ENCODE measurements at regions not wholly inside any gene's neighbourhood (a gene's known extent, or its start where the extent isn't known, plus 50 kb on each side); places are given as distances from the start of the nearest gene placed in this dataset.

- no peak for DNase-seq (ENCODE audit: low read depth in 2 of 2)
Observed at GRCh38 chr2:103268841-103269498, 507.1 kb downstream of the TMEM182 start.

DNA sequence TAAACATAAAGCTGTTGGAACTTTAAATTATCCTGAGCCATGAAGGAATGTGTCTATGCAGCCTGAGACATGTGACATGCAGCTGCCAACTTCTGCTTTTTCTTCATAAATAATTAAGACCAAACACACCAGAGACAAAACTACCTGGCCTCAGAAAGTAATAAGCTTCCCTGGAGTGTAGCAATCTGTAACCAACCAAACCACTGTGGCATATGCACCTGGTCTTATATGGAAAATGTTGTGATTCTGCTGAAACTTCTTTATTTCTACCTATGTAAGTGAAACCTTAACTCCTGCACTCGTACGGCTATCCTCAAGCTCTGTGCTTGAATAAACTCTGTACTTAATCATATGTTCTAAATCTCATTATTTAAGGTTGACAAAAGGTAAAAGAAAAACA is 515.0 kb downstream of the TMEM182 start:
- DNase-seq (ENCODE audit: low read depth in 2 of 2) = no peak

DNA sequence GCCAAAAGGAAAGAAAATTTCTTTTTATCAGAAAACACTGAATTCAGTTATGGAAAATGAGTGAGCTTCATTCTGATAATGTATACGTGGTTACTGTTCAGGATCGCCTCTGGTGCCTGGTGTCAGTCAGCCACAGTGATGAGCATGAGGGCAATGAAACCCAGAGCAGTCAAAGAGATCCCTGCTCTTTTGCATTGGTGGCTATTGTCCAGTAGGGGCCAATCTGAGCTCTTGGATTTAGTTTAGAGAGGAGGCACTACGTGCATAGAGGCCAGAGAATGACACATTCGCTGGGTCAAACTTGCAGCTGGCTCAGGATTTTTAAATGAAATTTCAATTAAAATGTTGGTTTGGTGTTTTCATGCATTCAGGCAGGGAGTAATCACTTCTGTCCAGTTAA is 522.9 kb downstream of the TMEM182 start:
- no peak for DNase-seq (ENCODE audit: low read depth in 2 of 2)

- no peak for DNase-seq (ENCODE audit: low read depth in 2 of 2)
Observed at GRCh38 chr2:103285354-103285753, 523.5 kb downstream of the TMEM182 start.

- DNase-seq (ENCODE audit: low read depth in 2 of 2) = no peak
Observed at GRCh38 chr2:103287746-103288145, 525.9 kb downstream of the TMEM182 start.

- no peak for DNase-seq (ENCODE audit: low read depth in 2 of 2)
Observed at GRCh38 chr2:103288696-103289095, 526.9 kb downstream of the TMEM182 start.

DNA sequence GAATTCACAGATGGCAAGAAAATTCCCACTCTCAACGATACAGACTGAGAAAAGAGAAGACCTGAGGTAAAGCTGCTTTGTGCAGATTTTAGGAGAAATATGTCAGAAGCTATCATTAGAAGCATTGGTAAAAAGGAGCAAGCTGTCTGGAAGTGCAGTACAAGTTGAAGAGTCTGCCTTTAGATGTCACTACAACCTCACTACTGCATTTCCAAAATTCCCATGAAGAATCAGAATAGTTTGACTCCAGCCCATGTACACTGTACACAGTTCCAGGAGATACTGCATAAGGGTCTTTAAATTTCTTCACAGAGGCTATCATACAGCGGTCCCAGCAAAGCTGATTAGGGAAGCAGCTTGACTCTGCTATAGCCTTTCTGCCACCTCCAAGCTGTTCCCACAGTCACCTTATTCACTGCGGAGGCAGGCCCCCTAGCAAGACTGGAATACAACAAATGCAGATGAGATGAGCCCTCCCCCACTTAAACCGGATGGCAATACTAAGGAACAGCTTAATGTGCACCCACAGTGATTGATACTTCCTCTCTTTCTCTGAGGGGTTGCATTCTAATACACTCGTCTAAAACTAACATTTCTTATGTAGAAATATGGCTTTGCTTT is 527.4 kb downstream of the TMEM182 start:
- no peak for DNase-seq (ENCODE audit: low read depth in 2 of 2)

GRCh38 chr2:103292573-103292972 is 530.7 kb downstream of the TMEM182 start:
- DNase-seq (ENCODE audit: low read depth in 2 of 2) = no peak

GRCh38 chr2:103293067-103293741 is 531.4 kb downstream of the TMEM182 start:
- no peak for DNase-seq (ENCODE audit: low read depth in 2 of 2)

GRCh38 chr2:103293742-103294077 is 531.9 kb downstream of the TMEM182 start:
- no peak for DNase-seq (ENCODE audit: low read depth in 2 of 2)

- DNase-seq (ENCODE audit: low read depth in 2 of 2) = no peak
Observed at GRCh38 chr2:103294420-103294819, 532.6 kb downstream of the TMEM182 start.

GRCh38 chr2:103295591-103295990 is 533.8 kb downstream of the TMEM182 start:
- DNase-seq (ENCODE audit: low read depth in 2 of 2) = no peak

- DNase-seq (ENCODE audit: low read depth in 2 of 2) = no peak
Observed at GRCh38 chr2:103324671-103325070, 562.8 kb downstream of the TMEM182 start.

- no peak for DNase-seq (ENCODE audit: low read depth in 2 of 2)
Observed at GRCh38 chr2:103327386-103327785, 565.6 kb downstream of the TMEM182 start.

- DNase-seq (ENCODE audit: low read depth in 2 of 2) = no peak
Observed at GRCh38 chr2:103327966-103328365, 566.1 kb downstream of the TMEM182 start.

DNA sequence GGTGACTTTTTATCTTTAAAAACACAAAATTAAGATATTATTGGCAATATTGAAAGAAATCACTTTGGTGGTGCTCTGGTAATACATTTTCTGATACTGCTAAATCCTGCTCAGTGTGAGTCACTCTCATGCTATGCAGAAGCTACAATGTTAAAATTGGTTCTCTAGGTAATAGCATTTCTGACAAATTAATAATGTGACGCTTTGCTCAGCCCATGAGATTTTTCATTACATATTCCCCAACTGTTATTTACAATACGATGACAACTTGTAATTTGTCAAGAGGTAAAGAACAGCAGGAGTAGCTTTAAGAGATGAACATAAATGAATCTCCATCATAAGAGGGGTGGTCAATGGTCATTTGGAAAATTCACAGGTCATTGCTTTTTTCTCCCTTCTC is 573.6 kb downstream of the TMEM182 start:
- no peak for DNase-seq (ENCODE audit: low read depth in 2 of 2)

DNA sequence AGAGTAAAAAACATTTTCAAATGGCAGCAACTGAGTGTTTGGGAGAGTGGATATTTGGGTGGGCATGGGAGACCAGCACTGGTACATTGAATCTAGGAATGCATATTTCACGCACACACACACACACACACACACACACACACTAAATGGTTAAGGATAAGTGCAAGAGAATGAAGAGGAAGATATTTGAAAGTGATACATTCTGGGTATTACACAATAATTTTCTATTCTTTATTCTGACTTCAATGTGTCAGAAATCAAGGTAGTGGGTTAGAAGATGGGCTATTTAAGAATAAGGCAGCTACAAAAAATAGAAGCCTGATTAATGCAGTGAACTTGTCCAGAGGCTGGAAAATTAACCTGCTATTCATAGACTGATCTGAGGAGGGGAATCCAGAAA is 577.0 kb downstream of the TMEM182 start:
- no peak for DNase-seq (ENCODE audit: low read depth in 2 of 2)

- DNase-seq (ENCODE audit: low read depth in 2 of 2) = no peak
Observed at GRCh38 chr2:103346780-103347179, 584.9 kb downstream of the TMEM182 start.

GRCh38 chr2:103353774-103354173 is 591.9 kb downstream of the TMEM182 start:
- DNase-seq (ENCODE audit: low read depth in 2 of 2) = no peak

DNA sequence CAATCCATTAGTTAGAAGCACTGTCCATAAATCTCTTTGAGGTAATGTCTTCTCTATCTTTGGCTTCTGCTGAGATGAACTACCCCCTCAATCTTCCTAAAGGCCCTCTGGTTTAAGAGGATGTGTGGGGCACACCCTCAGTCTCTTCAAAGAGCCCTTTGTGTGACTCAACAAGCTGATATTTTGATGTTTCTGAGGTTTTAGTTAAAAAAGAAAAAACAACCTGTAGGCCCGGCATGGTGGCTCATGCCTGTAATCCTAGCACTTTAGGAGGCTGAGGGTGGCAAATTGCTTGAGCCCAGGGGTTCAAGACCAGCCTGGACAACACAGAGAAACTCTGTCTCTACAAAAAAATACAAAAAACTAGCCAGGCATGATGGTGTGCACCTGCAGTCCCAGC is 593.5 kb downstream of the TMEM182 start:
- DNase-seq (ENCODE audit: low read depth in 2 of 2) = no peak

DNA sequence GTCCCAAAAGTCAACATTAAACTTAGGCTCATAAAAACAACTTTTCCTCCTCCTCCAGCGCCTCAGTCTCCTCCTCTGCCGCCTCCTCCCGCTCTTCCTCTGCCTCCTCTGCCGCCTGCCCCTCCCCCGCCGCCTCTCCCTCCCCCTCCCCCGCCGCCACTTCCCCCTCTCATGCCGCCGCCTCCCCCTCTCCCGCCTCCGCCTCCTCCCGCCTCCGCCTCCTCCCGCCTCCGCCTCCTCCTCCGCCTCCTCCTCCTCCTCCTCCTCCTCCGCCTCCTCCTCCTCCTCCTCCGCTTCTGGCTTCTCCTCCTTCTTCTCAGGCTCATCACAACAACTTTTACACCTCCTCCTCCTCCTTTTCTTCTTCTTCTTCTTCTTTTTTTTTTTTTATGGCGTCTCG is 599.9 kb downstream of the TMEM182 start:
- DNase-seq (ENCODE audit: low read depth in 2 of 2) = no peak

GRCh38 chr2:103363639-103364038 is 601.8 kb downstream of the TMEM182 start:
- DNase-seq (ENCODE audit: low read depth in 2 of 2) = no peak

GRCh38 chr2:103364177-103364576 is 602.3 kb downstream of the TMEM182 start:
- DNase-seq (ENCODE audit: low read depth in 2 of 2) = no peak

Measured in dermis microvascular lymphatic vessel endothelial cell (primary cell).